Stimulated activated CD8-positive, alpha-beta memory T cell treated with anti-CD3 and anti-CD28 coated beads, Interleukin-12 subunit alpha, Interleukin-12 subunit beta, amount 100 ng/mL, for 4 hours (primary cell): ENCODE measurements at regions not wholly inside any gene's neighbourhood (a gene's known extent, or its start where the extent isn't known, plus 50 kb on each side); places are given as distances from the start of the nearest gene placed in this dataset.
"Not testable (repeated sequence)": the region's sequence is repeated elsewhere in the genome, so short reads cannot be mapped to it uniquely, and the experiment has no call there.

Source experiments
- DNase-seq: peaks from one replicate; pipeline ENCODE4 v3.0.0-alpha.2; 2020; ENCODE audit warnings: low read depth

GRCh38 chr2:121052521-121052920, 232.5 kb downstream of the TFCP2L1 start:
- no peak for DNase-seq

DNA sequence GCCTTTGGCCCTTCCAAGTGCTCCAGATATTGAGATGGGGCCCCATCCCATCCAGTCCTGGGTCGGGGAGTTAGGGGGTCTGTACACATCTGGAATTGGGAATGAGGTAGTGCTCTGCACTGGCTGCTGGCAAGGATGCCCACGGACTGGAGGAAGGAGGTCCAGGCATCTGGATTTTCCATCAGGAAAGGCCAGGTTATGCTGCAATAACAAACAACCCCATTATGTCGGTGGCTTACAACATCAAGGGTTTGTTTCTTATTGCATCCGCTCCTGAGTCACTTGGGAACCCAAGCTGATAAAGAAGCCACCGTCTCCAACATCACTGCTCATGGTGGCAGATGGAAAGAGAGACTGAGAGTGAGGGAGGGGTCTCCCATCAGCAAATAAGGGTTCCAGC, 229.9 kb downstream of the TFCP2L1 start:
- no peak for DNase-seq

GRCh38 chr2:121055501-121055900, 229.5 kb downstream of the TFCP2L1 start:
- no peak for DNase-seq

- DNase-seq = no peak
Measured at GRCh38 chr2:121058852-121059558, 226.0 kb downstream of the TFCP2L1 start.

GRCh38 chr2:121059651-121060649, 225.1 kb downstream of the TFCP2L1 start:
- DNase-seq = no peak

DNA sequence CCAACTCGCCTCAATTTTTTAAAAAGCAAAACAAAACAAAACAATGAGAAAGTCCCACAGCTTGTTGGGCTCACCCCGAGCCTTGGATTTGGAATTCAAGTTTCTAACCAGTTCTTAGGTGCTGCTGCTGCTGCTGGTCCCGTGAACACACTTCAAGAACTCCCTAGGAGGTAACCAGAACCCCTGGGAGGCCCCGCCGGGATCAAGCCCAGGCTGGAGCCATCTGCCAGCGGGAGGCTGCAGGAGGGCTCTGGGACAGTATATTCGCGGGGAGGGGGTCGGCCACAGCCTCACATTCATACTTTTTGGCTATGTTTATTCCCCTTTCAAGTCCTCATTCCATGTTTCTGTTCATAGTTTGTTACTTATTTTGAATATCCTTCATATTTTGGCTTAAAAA, 223.4 kb downstream of the TFCP2L1 start:
- no peak for DNase-seq

GRCh38 chr2:121063471-121063870, 221.5 kb downstream of the TFCP2L1 start:
- no peak for DNase-seq

DNA sequence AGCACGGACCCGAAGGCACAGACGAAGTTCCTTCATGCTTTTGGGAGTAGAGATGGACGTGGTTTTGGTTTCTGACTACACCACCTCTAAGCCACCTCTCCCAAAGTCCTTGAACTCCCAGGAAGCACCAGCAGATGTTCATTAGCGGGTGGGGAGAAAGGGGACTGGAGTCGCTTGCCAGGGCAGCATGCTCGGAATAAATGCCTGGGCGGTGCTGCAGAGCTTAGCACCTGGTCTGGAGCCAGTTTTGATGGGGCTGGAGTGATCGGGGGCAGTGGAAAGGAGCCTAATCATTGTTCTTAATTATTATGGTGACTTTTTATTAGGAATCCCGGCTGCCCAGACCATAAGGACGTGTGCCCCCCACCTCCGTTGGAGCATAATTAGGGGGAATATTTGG, 220.8 kb downstream of the TFCP2L1 start:
- no peak for DNase-seq

DNA sequence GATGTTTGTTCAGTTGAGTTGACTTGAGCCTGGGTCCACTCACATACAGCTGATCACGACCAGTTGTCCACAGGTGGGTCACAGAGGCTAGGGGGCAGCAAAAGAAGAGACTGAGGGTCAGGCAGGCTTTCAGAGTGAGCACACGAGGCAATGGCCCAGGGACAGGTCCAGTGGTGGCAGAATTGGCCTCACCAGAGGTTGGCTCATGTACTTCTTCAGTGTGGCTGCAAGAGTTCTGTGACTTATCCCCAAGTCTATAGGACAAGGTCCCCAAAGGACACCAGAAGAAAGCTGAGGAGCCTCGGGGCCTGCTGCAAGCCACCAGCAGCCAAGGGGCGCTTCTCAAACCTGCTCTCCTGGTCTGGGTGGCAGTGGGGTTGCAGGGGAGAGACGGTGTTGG, 219.8 kb downstream of the TFCP2L1 start:
- DNase-seq = no peak

- DNase-seq = no peak
Measured at GRCh38 chr2:121066526-121066925, 218.5 kb downstream of the TFCP2L1 start.

- no peak for DNase-seq
Measured at GRCh38 chr2:121068851-121069250, 216.2 kb downstream of the TFCP2L1 start.

DNA sequence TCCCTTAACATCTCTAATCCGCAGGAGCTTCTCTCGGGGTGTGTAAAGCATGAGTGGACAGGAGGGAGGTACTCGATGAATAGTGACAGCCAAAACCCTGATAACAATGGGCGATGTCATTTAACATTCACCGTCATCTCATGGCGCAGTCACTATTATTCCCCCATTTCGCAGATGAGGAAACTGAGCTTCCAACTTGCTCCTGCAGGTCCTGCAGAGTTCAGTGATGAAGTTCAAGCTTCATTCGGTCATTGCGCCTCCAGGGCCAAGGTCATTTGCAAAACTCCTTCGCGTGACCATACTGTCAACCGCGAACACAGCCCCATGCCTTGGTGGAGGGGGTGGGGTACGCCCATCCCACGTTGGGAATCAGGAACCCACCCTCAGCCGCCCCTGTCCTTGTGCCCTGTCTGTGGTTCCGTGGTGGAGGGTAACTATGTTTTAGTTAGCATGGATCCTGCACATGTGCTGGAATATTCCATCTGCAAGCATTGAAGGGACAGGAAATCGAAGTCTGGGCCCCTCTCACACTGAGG, 215.5 kb downstream of the TFCP2L1 start:
- DNase-seq = no peak

DNA sequence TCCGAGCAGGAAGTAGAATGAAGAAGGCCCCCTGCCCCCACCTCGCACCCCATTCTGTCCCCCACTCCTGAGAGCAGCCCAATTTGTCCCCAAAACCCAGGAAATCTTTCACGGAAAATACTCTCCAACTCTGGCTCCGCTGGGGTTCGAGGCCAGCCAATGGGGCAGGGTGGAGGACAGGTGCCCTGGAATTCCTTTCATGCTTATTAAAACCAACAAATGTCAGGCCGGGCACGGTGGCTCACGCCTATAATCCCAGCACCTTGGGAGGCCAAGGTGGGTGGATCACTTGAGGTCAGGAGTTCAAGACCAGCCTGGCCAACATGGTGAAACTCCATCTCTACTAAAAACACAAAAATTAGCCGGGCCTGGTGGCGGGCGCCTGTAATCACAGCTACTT, 214.9 kb downstream of the TFCP2L1 start:
- DNase-seq = not testable (repeated sequence)

DNA sequence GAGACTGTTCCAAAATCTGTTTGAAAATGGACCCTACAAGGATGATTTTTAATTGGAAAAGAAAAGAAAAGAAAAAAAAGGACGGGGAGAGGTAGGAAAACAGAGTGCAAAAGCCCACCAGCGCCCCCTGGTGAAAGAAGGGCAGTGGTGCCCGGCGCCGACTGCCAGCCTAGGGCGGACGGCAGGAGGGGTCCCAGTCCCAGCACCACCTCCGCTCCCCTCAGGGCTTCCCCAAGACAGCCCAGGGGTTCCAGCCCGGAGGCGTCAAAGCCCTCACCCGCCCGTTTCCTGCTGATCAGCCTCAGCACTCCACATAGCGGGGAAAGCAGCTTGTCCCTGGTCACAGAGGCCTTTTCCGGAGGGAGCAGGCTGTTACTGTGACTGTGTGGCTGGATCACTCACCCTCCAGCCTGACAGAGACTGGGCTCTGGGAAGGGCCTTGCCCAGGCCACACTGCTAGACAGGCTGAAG, 213.9 kb downstream of the TFCP2L1 start:
- no peak for DNase-seq

DNA sequence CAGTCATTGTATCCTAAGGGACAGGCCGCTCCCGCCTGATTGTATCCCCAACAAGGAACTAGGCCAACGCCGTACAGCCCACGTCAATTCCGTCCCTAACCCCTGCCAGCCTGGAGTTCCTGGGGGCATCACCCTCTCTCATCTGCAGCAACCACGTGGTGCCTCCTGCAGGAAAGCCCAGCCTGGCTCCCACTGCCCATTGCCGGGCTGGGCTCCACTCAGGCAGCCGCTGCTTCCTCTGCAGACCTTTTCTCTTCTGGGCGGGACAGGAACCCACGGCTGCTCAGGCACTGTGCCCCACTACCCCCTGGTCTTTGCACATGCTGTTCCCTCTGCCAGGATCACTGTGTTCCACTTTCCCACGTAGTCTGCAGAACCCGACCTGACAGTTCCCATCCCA, 212.2 kb downstream of the TFCP2L1 start:
- no peak for DNase-seq

DNA sequence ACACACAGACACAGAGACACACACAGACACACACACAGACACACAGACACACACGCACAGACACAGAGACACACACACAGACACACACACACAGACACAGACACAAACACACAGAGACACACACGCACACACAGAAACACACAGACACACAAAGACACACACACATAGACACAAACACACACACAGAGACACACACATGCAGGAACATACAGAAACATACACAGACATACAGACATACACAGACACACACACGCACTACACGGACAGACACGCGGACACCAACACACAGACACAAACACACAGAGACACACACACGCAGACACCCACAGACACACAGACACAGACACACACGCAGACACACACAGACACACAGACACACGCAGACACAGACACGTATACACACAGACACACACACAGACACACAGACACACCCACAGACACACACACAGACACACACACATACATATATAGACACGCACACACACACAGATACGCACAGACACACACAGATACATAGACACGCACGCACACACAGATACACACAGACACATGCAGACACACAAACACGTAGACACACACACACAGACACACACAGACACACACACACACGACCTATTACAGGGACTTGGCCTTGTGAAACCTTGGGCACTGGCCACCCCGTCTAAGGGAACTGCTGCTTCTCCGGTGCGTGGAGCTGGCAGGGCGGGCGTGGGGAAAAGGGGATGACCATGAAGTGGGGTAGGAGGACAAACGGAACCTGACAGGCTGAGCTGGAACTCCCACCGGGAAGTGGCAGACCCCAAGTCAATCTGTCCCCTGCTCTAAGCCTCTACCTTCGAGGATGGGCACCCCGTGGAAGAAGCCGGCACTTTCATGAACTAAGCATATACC, 211.4 kb downstream of the TFCP2L1 start:
- DNase-seq = no peak

- DNase-seq = no peak
Measured at GRCh38 chr2:121074293-121074932, 210.6 kb downstream of the TFCP2L1 start.

DNA sequence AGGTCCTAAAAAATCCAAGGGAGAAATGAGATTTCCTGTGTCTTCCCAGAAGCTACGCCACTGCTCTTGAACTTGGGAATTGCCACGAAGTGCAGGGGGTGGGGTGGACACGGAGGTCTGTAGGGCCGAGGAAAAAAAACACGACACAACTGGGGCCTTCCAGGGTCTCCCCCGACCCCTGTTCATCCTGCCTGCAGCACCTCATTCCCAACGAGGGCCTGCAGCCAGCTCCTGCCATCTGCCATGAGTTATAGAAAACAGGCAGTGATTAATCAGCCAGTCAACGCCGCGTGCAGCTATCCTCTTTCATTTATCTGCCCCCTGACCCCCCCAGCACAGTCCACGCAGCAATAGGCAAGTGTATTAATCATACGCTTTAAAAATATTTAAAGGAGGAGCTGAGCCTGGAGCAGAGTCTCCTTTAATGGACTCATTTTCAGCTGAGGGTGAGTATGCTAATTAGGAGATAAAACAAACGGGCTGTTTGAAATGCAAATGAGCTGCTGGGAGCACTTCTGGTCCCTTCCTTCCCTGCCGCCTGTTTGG, 209.9 kb downstream of the TFCP2L1 start:
- DNase-seq = no peak

DNA sequence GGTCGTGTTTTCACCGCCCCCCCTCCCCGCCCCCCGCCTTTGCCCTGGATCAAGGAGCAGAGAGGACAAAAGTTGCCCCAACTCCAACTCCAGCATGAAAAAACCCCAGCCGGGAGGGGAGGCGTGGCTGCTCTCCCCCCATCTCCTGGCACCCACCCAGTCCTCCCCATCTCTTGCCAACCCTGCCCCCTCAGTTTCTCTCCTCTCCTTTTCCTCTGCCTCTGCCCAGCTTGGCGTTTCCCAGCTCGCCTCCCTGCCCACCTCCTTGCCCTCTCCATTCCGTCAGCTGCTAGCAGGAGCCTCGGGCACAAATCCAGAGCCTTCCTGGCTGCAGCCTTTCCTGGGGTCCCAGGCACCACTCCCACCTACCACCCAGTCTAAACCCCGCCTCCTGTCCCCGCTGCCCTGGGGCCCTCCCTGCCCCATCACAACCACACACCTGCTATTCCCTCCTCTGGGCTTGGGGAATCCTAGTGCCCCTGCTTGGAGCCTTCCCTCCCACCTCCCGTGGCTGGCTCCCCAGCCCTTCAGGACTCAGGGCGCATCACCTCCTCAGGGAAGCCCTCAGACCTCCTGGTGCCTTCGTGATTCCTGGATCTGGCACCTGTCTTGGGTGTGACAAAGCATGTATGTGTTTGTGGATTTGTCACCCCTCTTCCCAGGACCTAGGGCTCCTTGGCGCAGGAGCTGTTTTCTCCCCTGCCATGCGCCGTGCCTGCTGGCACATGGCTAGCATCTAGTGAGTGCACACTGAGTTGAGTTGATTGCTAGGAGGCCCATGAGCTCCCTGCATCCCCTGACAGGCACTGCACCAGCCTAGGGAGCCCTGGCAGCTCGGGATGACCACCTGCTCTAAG, 209.1 kb downstream of the TFCP2L1 start:
- DNase-seq = no peak

GRCh38 chr2:121076498-121076820, 208.5 kb downstream of the TFCP2L1 start:
- no peak for DNase-seq
